H9 (cell line): ENCODE measurements at regions not wholly inside any gene's neighbourhood (a gene's known extent, or its start where the extent isn't known, plus 50 kb on each side); places are given as distances from the start of the nearest gene placed in this dataset.

Experiments used
- DNase-seq: peaks from one replicate; pipeline ENCODE4 v3.0.0-alpha.2; 2017
- H2AFZ ChIP-seq: one replicate; pipeline ENCODE4 v1.6.1; 2013; ENCODE audit warnings: mild to moderate bottlenecking, low read length, control low read depth, moderate library complexity
- H2AK5ac ChIP-seq: 2 replicates; pipeline ENCODE4 v1.6.1; 2013; ENCODE audit warnings: low read length, control low read depth, mixed read lengths; ENCODE audit not compliant: insufficient read length
- H2BK120ac ChIP-seq: one replicate; pipeline ENCODE4 v1.6.1; 2013; ENCODE audit warnings: low read depth, mild to moderate bottlenecking, low read length, control low read depth, inconsistent platforms; ENCODE audit not compliant: poor library complexity, severe bottlenecking
- H2BK12ac ChIP-seq: 2 replicates; pipeline ENCODE4 v1.6.1; 2013; ENCODE audit warnings: low read length, control low read depth, mixed read lengths, low read depth; ENCODE audit not compliant: insufficient read length
- H2BK15ac ChIP-seq: 2 replicates; pipeline ENCODE4 v1.6.1; 2013; ENCODE audit warnings: low read depth, low read length, control low read depth
- H2BK20ac ChIP-seq: one replicate; pipeline ENCODE4 v1.6.1; 2013; ENCODE audit warnings: low read depth, mild to moderate bottlenecking, low read length, control low read depth, inconsistent platforms; ENCODE audit not compliant: poor library complexity, severe bottlenecking
- H2BK5ac ChIP-seq: 2 replicates; pipeline ENCODE4 v1.6.1; 2013; ENCODE audit warnings: low read length, control low read depth, mixed read lengths; ENCODE audit not compliant: insufficient read length
- H3K14ac ChIP-seq: 2 replicates; pipeline ENCODE4 v1.6.1; 2013; ENCODE audit warnings: low read length, control low read depth; ENCODE audit not compliant: insufficient read depth
- H3K18ac ChIP-seq: 2 replicates; pipeline ENCODE4 v1.6.1; 2013; ENCODE audit warnings: low read depth, mild to moderate bottlenecking, mixed read lengths, low read length, control low read depth; ENCODE audit not compliant: insufficient read length
- H3K23ac ChIP-seq: 2 replicates; pipeline ENCODE4 v1.6.1; 2013; ENCODE audit warnings: low read length, control low read depth, mixed read lengths, low read depth; ENCODE audit not compliant: insufficient read length
- H3K23me2 ChIP-seq: 2 replicates; pipeline ENCODE4 v1.6.1; 2013; ENCODE audit warnings: low read depth, mild to moderate bottlenecking, mixed read lengths, low read length, control low read depth; ENCODE audit not compliant: insufficient read length, poor library complexity, severe bottlenecking
- H3K27ac ChIP-seq: 2 replicates; pipeline ENCODE4 v1.5.1; 2013; ENCODE audit warnings: low read length, control low read depth, mixed read lengths, low read depth; ENCODE audit not compliant: insufficient read length
- H3K27me3 ChIP-seq: 2 replicates; pipeline ENCODE4 v1.6.1; 2013; ENCODE audit warnings: low read length, control low read depth, inconsistent platforms; ENCODE audit not compliant: insufficient read depth
- H3K4ac ChIP-seq: 2 replicates; pipeline ENCODE4 v1.6.1; 2013; ENCODE audit warnings: low read depth, mild to moderate bottlenecking, control low read depth, inconsistent platforms, low read length, moderate library complexity
- H3K4me1 ChIP-seq: 2 replicates; pipeline ENCODE4 v1.6.1; 2013; ENCODE audit warnings: low read length, control low read depth, inconsistent platforms; ENCODE audit not compliant: insufficient read depth
- H3K4me2 ChIP-seq: 2 replicates; pipeline ENCODE4 v1.6.1; 2013; ENCODE audit warnings: low read length, control low read depth, mixed read lengths; ENCODE audit not compliant: insufficient read length, insufficient read depth
- H3K56ac ChIP-seq: 2 replicates; pipeline ENCODE4 v1.6.1; 2013; ENCODE audit warnings: low read depth, mild to moderate bottlenecking, mixed read lengths, low read length, control low read depth; ENCODE audit not compliant: insufficient read length
- H3K79me1 ChIP-seq: 2 replicates; pipeline ENCODE4 v1.6.1; 2013; ENCODE audit warnings: low read depth, mild to moderate bottlenecking, moderate library complexity, low read length, control low read depth, inconsistent platforms; ENCODE audit not compliant: insufficient read depth, poor library complexity, severe bottlenecking
- H3K79me2 ChIP-seq: 2 replicates; pipeline ENCODE4 v1.6.1; 2013; ENCODE audit warnings: low read length, control low read depth, inconsistent platforms; ENCODE audit not compliant: insufficient read depth
- H3K9ac ChIP-seq: 2 replicates; pipeline ENCODE4 v1.6.1; 2013; ENCODE audit warnings: low read length, control low read depth, mixed read lengths; ENCODE audit not compliant: insufficient read length; ENCODE audit errors: extremely low read depth
- H3K9me3 ChIP-seq: one replicate; pipeline ENCODE4 v1.6.1; 2013; ENCODE audit warnings: low read depth, low read length, inconsistent platforms; ENCODE audit not compliant: control insufficient read depth
- H3T11ph ChIP-seq: one replicate; pipeline ENCODE4 v1.6.1; 2013; ENCODE audit warnings: mild to moderate bottlenecking, low read length, control low read depth, inconsistent platforms
- H4K20me1 ChIP-seq: one replicate; pipeline ENCODE4 v1.6.1; 2013; ENCODE audit not compliant: control insufficient read depth, insufficient read length, insufficient read depth
- H4K5ac ChIP-seq: 2 replicates; pipeline ENCODE4 v1.6.1; 2013; ENCODE audit warnings: low read depth, mild to moderate bottlenecking, mixed read lengths, low read length, control low read depth; ENCODE audit not compliant: insufficient read length
- H4K8ac ChIP-seq: replicated peaks from 2 replicates; pipeline ENCODE4 v1.6.1; 2013; ENCODE audit warnings: low read length, control low read depth, mixed read lengths, low read depth; ENCODE audit not compliant: insufficient read length
- H4K91ac ChIP-seq: 2 replicates; pipeline ENCODE4 v1.6.1; 2013; ENCODE audit warnings: low read depth, mild to moderate bottlenecking, moderate library complexity, mixed read lengths, low read length, control low read depth; ENCODE audit not compliant: insufficient read length
- H3K27ac Mint-ChIP-seq, 3 experiments: 2 replicates in 2 of 3; 3 replicates in 1 of 3; pipeline ENCODE4 v1.8.0; 2020 to 2021; ENCODE audit warnings: mixed read lengths in 3 of 3, mild to moderate bottlenecking in 1 of 3, moderate library complexity in 1 of 3
- H3K27me3 Mint-ChIP-seq: 2 replicates; pipeline ENCODE4 v1.8.0; 2021; ENCODE audit warnings: low read depth, mild to moderate bottlenecking, moderate library complexity, mixed read lengths
- H3K36me3 Mint-ChIP-seq, 3 experiments: 2 replicates in 2 of 3; 3 replicates in 1 of 3; pipeline ENCODE4 v1.8.0; 2020 to 2021; ENCODE audit warnings: low read depth in 3 of 3, mixed read lengths in 3 of 3; ENCODE audit not compliant: insufficient read depth in 1 of 3
- H3K4me1 Mint-ChIP-seq, 2 experiments: 2 replicates each; pipeline ENCODE4 v1.8.0; 2020; ENCODE audit warnings: mixed read lengths in 2 of 2
- H3K4me3 Mint-ChIP-seq, 2 experiments: 2 replicates in 1 of 2; 3 replicates in 1 of 2; pipeline ENCODE4 v1.8.0; 2020 to 2021; ENCODE audit warnings: mild to moderate bottlenecking in 2 of 2, mixed read lengths in 2 of 2, moderate library complexity in 1 of 2
- H3K9me3 Mint-ChIP-seq, 2 experiments: 2 replicates in 1 of 2; 3 replicates in 1 of 2; pipeline ENCODE4 v1.8.0; 2020; ENCODE audit warnings: mild to moderate bottlenecking in 2 of 2, mixed read lengths in 2 of 2, moderate library complexity in 1 of 2
- CTCF ChIP-seq: fragments of 200-600 bp; sonication (generic); conservative IDR thresholded peaks from 3 replicates; pipeline ENCODE4 v1.8.0; 2021; ENCODE audit warnings: antibody characterized with exemption, mild to moderate bottlenecking
- WGBS: extraction: QIAGEN DNeasy Blood & Tissue Kit; methylation state at CpG from one replicate; pipeline ENCODE4 v1.1.7; 2013; ENCODE audit warnings: missing lambda C conversion rate, low lambda C conversion rate, mixed read lengths; ENCODE audit not compliant: insufficient read length; ENCODE audit errors: extremely low coverage; 5-methylcytosine and 5-hydroxymethylcytosine counted together

- no peaks in the 10 kb centered on the region for H3K79me2 ChIP-seq
- H3K79me1 ChIP-seq, result no peaks in the 10 kb centered on the region
- no peak overlapping the region for H3T11ph ChIP-seq
- H3K4ac ChIP-seq, result no peak overlapping the region
- peaks cover 0 to 3% of the 10 kb centered on the region in 2 experiments; a peak in 1 of 5 replicates for H3K9me3 Mint-ChIP-seq
- H3K23me2 ChIP-seq, result no peaks in the 10 kb centered on the region
- peaks cover 0 to 6% (median 4%) of the 10 kb centered on the region in 3 experiments; a peak in 2 of 7 replicates for H3K36me3 Mint-ChIP-seq
- no peak overlapping the region for H3K27ac Mint-ChIP-seq
- no CpG with 5 or more reads among the region's 9 CpGs for WGBS
- H2BK12ac ChIP-seq, result no peak overlapping the region
- no peak overlapping the region for H3K27ac ChIP-seq
- no peak overlapping the region for H4K91ac ChIP-seq
- no peaks in the 10 kb centered on the region for H3K27me3 Mint-ChIP-seq
- DNase-seq, result no peak
- H3K4me1 ChIP-seq, result no peaks in the 10 kb centered on the region
- H3K4me1 Mint-ChIP-seq, result 0 out of 4 replicates have a peak, but pooled peaks cover 2 to 3% of the 10 kb centered on the region in 2 experiments
- H3K9me3 ChIP-seq, result no peaks in the 10 kb centered on the region
- no peak overlapping the region for H3K18ac ChIP-seq
- no peak overlapping the region for H2BK20ac ChIP-seq
- no peak overlapping the region for H2AK5ac ChIP-seq
- no peak overlapping the region for H2BK120ac ChIP-seq
- H3K14ac ChIP-seq, result no peak overlapping the region
- no peak overlapping the region for H2BK15ac ChIP-seq
- no peak overlapping the region for H4K8ac ChIP-seq
- TF ChIP-seq CTCF, result no peak
- H3K4me3 Mint-ChIP-seq, result no peak overlapping the region
- H2BK5ac ChIP-seq, result no peak overlapping the region
- no peak overlapping the region for H3K9ac ChIP-seq
- no peak overlapping the region for H2AFZ ChIP-seq
- H3K56ac ChIP-seq, result no peak overlapping the region
- no peak overlapping the region for H3K4me2 ChIP-seq
- H3K27me3 ChIP-seq, result no peaks in the 10 kb centered on the region
- no peaks in the 10 kb centered on the region for H4K20me1 ChIP-seq
- H3K23ac ChIP-seq, result no peak overlapping the region
- no peak overlapping the region for H4K5ac ChIP-seq
These were observed 101.2 kb downstream of the MPP7 start for GRCh38 chr10:28201410-28202400.
